GM23338 (cell line): ENCODE measurements at regions not wholly inside any gene's neighbourhood (a gene's known extent, or its start where the extent isn't known, plus 50 kb on each side); places are given as distances from the start of the nearest gene placed in this dataset.

Experiments
- CREB1 ChIP-seq: fragments of 250-450 bp; sonication (Bioruptor Pico); IDR thresholded peaks from 2 replicates; pipeline ENCODE4 v1.5.0; 2020; ENCODE audit warnings: low read depth, mild to moderate bottlenecking, moderate library complexity
- CTCF ChIP-seq, 2 experiments: fragments of 200-600 bp in 1 of 2; sonication (generic) in 1 of 2; conservative IDR thresholded peaks; 2 replicates each; pipeline versions ENCODE4 v1.5.1 to v1.6.1; 2016 to 2017; ENCODE audit warnings: antibody characterized with exemption in 2 of 2, low read depth in 2 of 2, mild to moderate bottlenecking in 2 of 2, moderate library complexity in 1 of 2
- ETS1 ChIP-seq: IDR thresholded peaks from 2 replicates; pipeline ENCODE4 v1.6.1; 2016; ENCODE audit warnings: antibody characterized with exemption
- EZH2 ChIP-seq: fragments of 200-600 bp; sonication (generic); IDR thresholded peaks from one replicate; pipeline ENCODE4 v1.8.0; 2017; ENCODE audit warnings: antibody characterized with exemption, mild to moderate bottlenecking, low read depth; ENCODE audit not compliant: unreplicated experiment
- EZH2phosphoT487 ChIP-seq: fragments of 200-600 bp; sonication (generic); IDR thresholded peaks from one replicate; pipeline ENCODE4 v1.8.1; 2018; ENCODE audit warnings: antibody characterized with exemption; ENCODE audit not compliant: unreplicated experiment
- POLR2AphosphoS5 ChIP-seq: IDR thresholded peaks from 2 replicates; pipeline ENCODE4 v1.6.1; 2016; ENCODE audit warnings: antibody characterized with exemption, low read depth
- REST ChIP-seq: IDR thresholded peaks from one replicate; pipeline ENCODE4 v1.6.1; 2018; ENCODE audit warnings: antibody characterized with exemption; ENCODE audit not compliant: unreplicated experiment
- STAT1 ChIP-seq: IDR thresholded peaks from one replicate; pipeline ENCODE4 v1.6.1; 2016; ENCODE audit warnings: antibody characterized with exemption; ENCODE audit not compliant: unreplicated experiment
- ZNF114 ChIP-seq: fragments of 250-450 bp; sonication (Bioruptor Pico); IDR thresholded peaks from 2 replicates; pipeline ENCODE4 v1.5.0; 2020; ENCODE audit warnings: mild to moderate bottlenecking, moderate library complexity
- ZNF462 ChIP-seq: fragments of 250-450 bp; sonication (Bioruptor Pico); IDR thresholded peaks from 2 replicates; pipeline ENCODE4 v1.5.0; 2020; ENCODE audit warnings: mild to moderate bottlenecking, moderate library complexity

GRCh38 chr9:129506892-129507291 lies 114.0 kb downstream of the C9orf50 start:
- TF ChIP-seq CTCF (conservative IDR thresholded peaks at IDR 0.05; ENCODE audit: low read depth in 2 of 2) (no peak), REST (no peak), EZH2 (no peak), ZNF114 (CRISPR knock-in tag) (no peak), POLR2AphosphoS5 (no peak), ETS1 (no peak), EZH2phosphoT487 (no peak), ZNF462 (CRISPR knock-in tag) (no peak), STAT1 (no peak), CREB1 (no peak)
